GM10248 (cell line): ENCODE measurements at regions not wholly inside any gene's neighbourhood (a gene's known extent, or its start where the extent isn't known, plus 50 kb on each side); places are given as distances from the start of the nearest gene placed in this dataset.

ENCODE experiments used
- CTCF ChIA-PET: fragments of 300-600 bp; sonication (Branson Sonifier 250); formaldehyde crosslinking; extraction: SDS; loops from one replicate; lab custom pipeline; 2021; ENCODE audit warnings: antibody characterized with exemption; lab: Yijun Ruan, JAX
- POLR2A ChIA-PET: fragments of 350-650 bp; sonication (Branson Sonifier 250); formaldehyde crosslinking; extraction: SDS; loops from one replicate; lab custom pipeline; 2020; ENCODE audit warnings: antibody characterized with exemption; lab: Yijun Ruan, JAX
- DNase-seq: peaks from one replicate; pipeline ENCODE4 v3.0.0; 2012; ENCODE audit errors: extremely low spot score
- TF ChIP-seq, protein P1 (sequence below): IDR thresholded peaks from 2 replicates; pipeline ENCODE4 v1.5.1; 2012; ENCODE audit warnings: mild to moderate bottlenecking, low read depth; ENCODE audit errors: extremely low read depth, missing control alignments, control extremely low read depth

GRCh38 chr5:155293605-155294178, 280.1 kb downstream of the KIF4B start:
- TF ChIP-seq, protein P1, sequence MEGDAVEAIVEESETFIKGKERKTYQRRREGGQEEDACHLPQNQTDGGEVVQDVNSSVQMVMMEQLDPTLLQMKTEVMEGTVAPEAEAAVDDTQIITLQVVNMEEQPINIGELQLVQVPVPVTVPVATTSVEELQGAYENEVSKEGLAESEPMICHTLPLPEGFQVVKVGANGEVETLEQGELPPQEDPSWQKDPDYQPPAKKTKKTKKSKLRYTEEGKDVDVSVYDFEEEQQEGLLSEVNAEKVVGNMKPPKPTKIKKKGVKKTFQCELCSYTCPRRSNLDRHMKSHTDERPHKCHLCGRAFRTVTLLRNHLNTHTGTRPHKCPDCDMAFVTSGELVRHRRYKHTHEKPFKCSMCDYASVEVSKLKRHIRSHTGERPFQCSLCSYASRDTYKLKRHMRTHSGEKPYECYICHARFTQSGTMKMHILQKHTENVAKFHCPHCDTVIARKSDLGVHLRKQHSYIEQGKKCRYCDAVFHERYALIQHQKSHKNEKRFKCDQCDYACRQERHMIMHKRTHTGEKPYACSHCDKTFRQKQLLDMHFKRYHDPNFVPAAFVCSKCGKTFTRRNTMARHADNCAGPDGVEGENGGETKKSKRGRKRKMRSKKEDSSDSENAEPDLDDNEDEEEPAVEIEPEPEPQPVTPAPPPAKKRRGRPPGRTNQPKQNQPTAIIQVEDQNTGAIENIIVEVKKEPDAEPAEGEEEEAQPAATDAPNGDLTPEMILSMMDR: no peak
- ChIA-PET POLR2A (no interaction called here), CTCF (interaction anchor here (2.4 kb wide), 1 partner anchor 9 kb away, joined by 8 read pairs; no protein-coding TSS in a partner anchor)
- no peak for DNase-seq

DNA sequence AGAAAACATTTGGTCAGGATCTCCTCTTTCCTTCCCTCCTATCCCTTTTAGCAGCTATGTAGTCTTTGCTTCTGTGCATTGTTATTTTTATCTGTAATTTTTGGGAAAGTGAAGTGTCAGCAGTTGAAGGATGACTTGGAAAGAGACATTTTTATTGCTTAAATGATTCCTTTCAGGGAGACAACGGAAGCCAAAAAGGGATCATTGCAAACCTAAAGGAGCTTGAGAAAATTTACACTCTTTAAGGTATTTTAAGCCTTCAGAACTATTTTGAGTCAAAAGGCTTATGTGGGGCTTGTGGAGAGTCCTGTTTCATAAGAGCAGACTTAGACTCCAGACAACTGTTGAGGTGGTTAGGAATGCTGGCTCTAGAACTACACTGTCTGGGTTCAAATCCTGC, 281.6 kb downstream of the KIF4B start:
- no peak for DNase-seq
- ChIA-PET CTCF (no interaction called here), POLR2A (no interaction called here)
- TF ChIP-seq, protein P1: no peak

- CTCF ChIA-PET: interaction anchor here (1.8 kb wide), 2 partner anchors 9 to 160 kb away, joined by 4 to 6 read pairs; no protein-coding TSS in a partner anchor
- TF ChIP-seq, protein P1: no peak
- POLR2A ChIA-PET: no interaction called here
- DNase-seq: no peak
Measured at GRCh38 chr5:155299386-155300005, 285.9 kb downstream of the KIF4B start.

DNA sequence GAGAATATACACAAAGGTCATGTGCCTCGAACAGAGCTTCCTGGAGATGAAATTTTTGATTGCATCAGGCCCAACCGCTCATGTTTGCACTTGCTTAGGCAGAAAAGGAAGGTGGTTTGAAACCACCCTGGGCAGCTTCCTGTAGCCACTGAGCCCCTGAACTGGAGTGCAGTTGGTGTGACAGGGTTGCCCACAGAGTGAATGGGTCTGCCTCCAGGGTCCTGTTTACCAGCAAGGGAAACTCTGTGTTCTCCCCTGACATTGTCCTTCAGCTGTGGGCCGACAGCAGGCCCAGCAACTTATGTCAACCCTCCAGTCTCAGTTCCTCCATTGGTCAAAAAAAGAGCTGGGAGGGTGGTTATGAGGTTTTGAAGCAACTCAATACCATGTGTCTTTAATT, 289.6 kb downstream of the KIF4B start:
- ChIA-PET POLR2A (no interaction called here), CTCF (interaction anchor here (1.1 to 2.4 kb wide), 3 partner anchors 10 to 16 kb away, joined by 3 to 8 read pairs (median 4); no protein-coding TSS in a partner anchor)
- DNase-seq: no peak
- TF ChIP-seq, protein P1: no peak

DNA sequence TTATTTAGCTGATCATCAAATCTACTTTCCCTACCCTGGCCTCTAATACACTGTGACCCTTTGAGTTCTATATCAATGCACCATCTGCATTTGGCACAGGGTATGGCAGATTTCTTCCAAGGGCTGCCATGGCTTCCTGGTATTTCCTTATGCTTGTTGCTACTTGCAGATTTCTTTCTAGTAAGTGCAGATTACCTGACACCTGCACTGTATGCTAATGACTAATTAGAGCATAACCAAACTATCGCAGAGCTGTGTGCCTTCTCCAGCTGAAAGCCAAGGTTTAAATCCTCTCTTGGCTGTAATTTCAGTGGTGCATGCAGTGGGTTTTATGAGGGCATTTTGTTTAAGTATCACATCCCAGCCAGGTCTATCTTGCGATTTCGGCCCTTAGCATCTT, 293.7 kb downstream of the KIF4B start:
- POLR2A ChIA-PET: no interaction called here

DNA sequence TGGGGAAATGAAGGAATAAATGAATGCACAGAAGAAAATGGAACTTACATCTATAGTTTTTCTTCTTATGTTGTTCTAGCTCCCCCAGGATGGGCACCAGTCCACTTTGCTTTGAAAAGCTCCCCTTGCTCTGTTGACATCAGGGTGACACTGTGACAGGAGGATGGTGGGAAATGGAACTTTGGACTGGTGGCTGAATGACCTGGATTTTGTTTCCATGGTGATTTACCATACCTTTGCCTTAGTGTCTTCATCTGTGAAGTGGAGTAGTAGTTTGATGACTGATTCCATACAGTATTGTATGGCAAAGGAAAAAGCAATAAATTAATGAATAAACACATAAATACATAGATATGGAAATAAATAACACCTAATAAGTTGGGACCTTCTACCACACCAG, 294.7 kb downstream of the KIF4B start:
- POLR2A ChIA-PET: no interaction called here
- TF ChIP-seq, protein P1: no peak
- no peak for DNase-seq
- CTCF ChIA-PET: interaction anchor here (1.1 kb wide), 1 partner anchor 8 kb away, joined by 4 read pairs; no protein-coding TSS in a partner anchor

More for the DNA sequence above, 293.7 kb downstream of the KIF4B start:
- no peak for DNase-seq
- CTCF ChIA-PET: no interaction called here
- TF ChIP-seq, protein P1: no peak
